Colonic mucosa (tissue), 4 donors: ENCODE measurements at regions not wholly inside any gene's neighbourhood (a gene's known extent, or its start where the extent isn't known, plus 50 kb on each side); places are given as distances from the start of the nearest gene placed in this dataset.

ENCODE experiments used
- DNase-seq: peaks from one replicate; pipeline ENCODE4 v3.0.0-alpha.2; 2020
- H3K27ac ChIP-seq: fragments of 200-600 bp; one replicate; pipeline ENCODE4 v1.8.0; 2021
- H3K27me3 ChIP-seq: fragments of 200-600 bp; one replicate; pipeline ENCODE4 v1.8.0; 2021
- H3K36me3 ChIP-seq: fragments of 200-600 bp; one replicate; pipeline ENCODE4 v1.8.0; 2021
- H3K4me1 ChIP-seq: fragments of 200-600 bp; one replicate; pipeline ENCODE4 v1.8.0; 2021; ENCODE audit warnings: mild to moderate bottlenecking
- H3K4me3 ChIP-seq: fragments of 200-600 bp; one replicate; pipeline ENCODE4 v1.8.0; 2021
- H3K9ac ChIP-seq, 2 donors: one replicate each; pipeline ENCODE4 v1.7.0; 2013; ENCODE audit warnings: control low read depth in 2 of 2, low read depth in 2 of 2, low read length in 2 of 2
- H3K9me3 ChIP-seq: fragments of 200-600 bp; one replicate; pipeline ENCODE4 v1.8.0; 2021
- CTCF ChIP-seq: fragments of 200-600 bp; IDR thresholded peaks from one replicate; pipeline ENCODE4 v1.8.0; 2022; ENCODE audit warnings: antibody characterized with exemption, mild to moderate bottlenecking
- intact Hi-C: fragments of 100-400 bp; cut with DNase I; formaldehyde crosslinking; loops from one replicate; pipeline ENCODE4 v1.14.1; 2022
- donor health status: healthy.
- donor health status: DM: no; HTN: no; CAD: no.
- donor health status: DM: no; HTN: no; CAD: no.

- Histone ChIP-seq H3K9ac (no peak overlapping the region), H3K27ac (no peak overlapping the region), H3K4me1 (no peaks in the 10 kb centered on the region), H3K9me3 (no peaks in the 10 kb centered on the region), H3K36me3 (no peaks in the 10 kb centered on the region), H3K27me3 (no peaks in the 10 kb centered on the region), H3K4me3 (no peak overlapping the region)
- intact Hi-C loops = no loop called here
- no peak for DNase-seq
- TF ChIP-seq CTCF = no peak
These were observed 97.0 kb downstream of the PHETA1 start for GRCh38 chr12:111271674-111272418.

- DNase-seq = no peak
- Histone ChIP-seq H3K36me3 (no peaks in the 10 kb centered on the region), H3K4me3 (no peak overlapping the region), H3K9me3 (no peaks in the 10 kb centered on the region), H3K27ac (no peak overlapping the region), H3K9ac (no peak overlapping the region), H3K27me3 (no peaks in the 10 kb centered on the region), H3K4me1 (no peaks in the 10 kb centered on the region)
- intact Hi-C loops = no loop called here
- TF ChIP-seq CTCF = no peak
These were observed 98.1 kb downstream of the PHETA1 start for GRCh38 chr12:111270774-111271173.

DNA sequence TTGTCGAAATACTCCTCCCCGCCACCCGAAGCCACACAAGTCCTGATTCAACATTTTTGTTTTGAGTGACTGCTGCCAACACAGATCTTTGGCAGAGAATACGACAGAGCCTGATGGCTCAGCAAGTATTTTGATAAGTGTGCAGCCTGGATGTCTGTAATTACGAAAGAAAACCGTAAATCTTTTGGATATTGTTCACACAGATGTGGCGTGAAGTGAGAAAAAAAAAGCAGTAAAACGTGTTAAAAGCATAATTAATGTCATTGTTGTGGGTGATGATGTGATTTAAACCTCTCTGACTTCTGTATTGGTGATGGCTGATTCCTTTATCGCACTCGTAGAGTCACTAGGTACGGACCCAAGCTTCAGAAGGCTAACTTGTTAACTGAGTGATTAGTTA is 98.7 kb downstream of the PHETA1 start:
- Histone ChIP-seq H3K4me1 (no peaks in the 10 kb centered on the region), H3K36me3 (no peaks in the 10 kb centered on the region), H3K9ac (no peak overlapping the region), H3K27me3 (no peaks in the 10 kb centered on the region), H3K27ac (no peak overlapping the region), H3K9me3 (no peaks in the 10 kb centered on the region), H3K4me3 (no peak overlapping the region)
- TF ChIP-seq CTCF = no peak
- intact Hi-C loops = no loop called here
- no peak for DNase-seq

GRCh38 chr12:111269718-111270117 is 99.2 kb downstream of the PHETA1 start:
- no peak for DNase-seq
- H3K9me3 ChIP-seq = no peaks in the 10 kb centered on the region
- H3K4me3 ChIP-seq = no peak overlapping the region
- H3K27ac ChIP-seq = no peak overlapping the region
- H3K4me1 ChIP-seq = no peaks in the 10 kb centered on the region
- intact Hi-C loops = no loop called here
- H3K27me3 ChIP-seq = no peaks in the 10 kb centered on the region
- no peak overlapping the region for H3K9ac ChIP-seq
- no peak for TF ChIP-seq CTCF
- H3K36me3 ChIP-seq = no peaks in the 10 kb centered on the region

- no peak overlapping the region for H3K27ac ChIP-seq
- H3K9ac ChIP-seq = no peak overlapping the region
- no peaks in the 10 kb centered on the region for H3K9me3 ChIP-seq
- no peaks in the 10 kb centered on the region for H3K4me1 ChIP-seq
- intact Hi-C loops = no loop called here
- no peak for DNase-seq
- no peaks in the 10 kb centered on the region for H3K27me3 ChIP-seq
- no peak overlapping the region for H3K4me3 ChIP-seq
- H3K36me3 ChIP-seq = no peaks in the 10 kb centered on the region
- peak; percentile 39 for TF ChIP-seq CTCF
These were observed 99.9 kb downstream of the PHETA1 start for GRCh38 chr12:111268738-111269572.
